GM12865 (cell line): ENCODE measurements at regions not wholly inside any gene's neighbourhood (a gene's known extent, or its start where the extent isn't known, plus 50 kb on each side); places are given as distances from the start of the nearest gene placed in this dataset.

Source experiments
- DNase-seq: peaks from one replicate; pipeline ENCODE4 v3.0.0; 2010; ENCODE audit warnings: low read depth
- H3K4me3 ChIP-seq: 2 replicates; pipeline ENCODE4 v1.5.1; 2011; ENCODE audit warnings: mild to moderate bottlenecking, low read depth, low read length, control low read depth
- TF ChIP-seq, protein P1 (sequence below): IDR thresholded peaks from 2 replicates; pipeline ENCODE4 v1.5.1; 2011; ENCODE audit warnings: low read length, control low read depth, low read depth, inconsistent platforms; ENCODE audit not compliant: insufficient read depth; ENCODE audit errors: missing control alignments

DNA sequence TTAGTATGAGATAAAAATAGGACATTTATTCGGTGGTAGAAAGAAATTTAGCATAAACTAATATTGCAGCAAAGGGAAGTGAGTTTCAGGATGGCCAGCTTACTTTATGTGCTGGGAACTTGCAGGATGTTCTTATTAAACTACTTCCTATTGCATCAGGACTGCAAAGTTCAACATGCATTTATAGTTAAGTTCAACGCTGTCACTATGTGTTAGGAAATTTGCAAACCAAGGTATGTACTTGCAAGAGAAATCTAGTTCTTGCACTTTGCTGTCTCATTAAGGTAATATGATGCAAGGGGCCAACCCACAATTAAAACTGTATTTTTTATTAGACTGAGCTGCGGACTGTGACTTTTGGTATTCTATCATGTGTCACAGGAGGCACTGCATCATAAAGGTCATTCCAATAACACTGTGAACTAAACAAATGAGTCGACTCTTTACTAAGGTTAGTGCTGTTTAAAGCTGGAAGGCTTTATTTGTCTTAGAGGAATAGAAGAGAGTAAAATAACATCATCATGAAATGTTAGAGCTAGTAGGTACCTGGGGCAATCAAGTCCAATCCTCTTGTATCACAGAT lies 1525.7 kb upstream of the TENM3 start:
- no peak overlapping the region for H3K4me3 ChIP-seq
- TF ChIP-seq, protein P1, sequence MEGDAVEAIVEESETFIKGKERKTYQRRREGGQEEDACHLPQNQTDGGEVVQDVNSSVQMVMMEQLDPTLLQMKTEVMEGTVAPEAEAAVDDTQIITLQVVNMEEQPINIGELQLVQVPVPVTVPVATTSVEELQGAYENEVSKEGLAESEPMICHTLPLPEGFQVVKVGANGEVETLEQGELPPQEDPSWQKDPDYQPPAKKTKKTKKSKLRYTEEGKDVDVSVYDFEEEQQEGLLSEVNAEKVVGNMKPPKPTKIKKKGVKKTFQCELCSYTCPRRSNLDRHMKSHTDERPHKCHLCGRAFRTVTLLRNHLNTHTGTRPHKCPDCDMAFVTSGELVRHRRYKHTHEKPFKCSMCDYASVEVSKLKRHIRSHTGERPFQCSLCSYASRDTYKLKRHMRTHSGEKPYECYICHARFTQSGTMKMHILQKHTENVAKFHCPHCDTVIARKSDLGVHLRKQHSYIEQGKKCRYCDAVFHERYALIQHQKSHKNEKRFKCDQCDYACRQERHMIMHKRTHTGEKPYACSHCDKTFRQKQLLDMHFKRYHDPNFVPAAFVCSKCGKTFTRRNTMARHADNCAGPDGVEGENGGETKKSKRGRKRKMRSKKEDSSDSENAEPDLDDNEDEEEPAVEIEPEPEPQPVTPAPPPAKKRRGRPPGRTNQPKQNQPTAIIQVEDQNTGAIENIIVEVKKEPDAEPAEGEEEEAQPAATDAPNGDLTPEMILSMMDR: no peak
- no peak for DNase-seq

DNA sequence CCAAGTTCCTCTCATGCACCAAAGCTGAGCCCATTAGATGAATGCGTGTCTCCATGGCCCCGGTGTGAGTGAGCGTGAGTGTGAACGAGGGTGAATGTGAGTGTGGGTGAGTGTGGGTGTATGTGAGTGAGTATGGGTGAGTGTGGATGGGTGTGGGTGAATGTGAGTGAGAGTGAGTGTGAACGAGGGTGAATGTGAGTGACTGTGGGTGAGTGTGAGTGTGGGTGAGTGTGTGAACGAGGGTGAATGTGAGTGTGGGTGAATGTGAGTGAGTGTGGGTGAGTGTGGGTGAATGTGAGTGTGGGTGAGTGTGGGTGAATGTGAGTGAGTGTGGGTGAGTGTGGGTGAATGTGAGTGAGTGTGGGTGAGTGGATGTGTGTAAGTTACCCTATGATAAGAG lies 1521.8 kb upstream of the TENM3 start:
- DNase-seq: no peak
- TF ChIP-seq, protein P1: no peak
- H3K4me3 ChIP-seq: no peak overlapping the region

DNA sequence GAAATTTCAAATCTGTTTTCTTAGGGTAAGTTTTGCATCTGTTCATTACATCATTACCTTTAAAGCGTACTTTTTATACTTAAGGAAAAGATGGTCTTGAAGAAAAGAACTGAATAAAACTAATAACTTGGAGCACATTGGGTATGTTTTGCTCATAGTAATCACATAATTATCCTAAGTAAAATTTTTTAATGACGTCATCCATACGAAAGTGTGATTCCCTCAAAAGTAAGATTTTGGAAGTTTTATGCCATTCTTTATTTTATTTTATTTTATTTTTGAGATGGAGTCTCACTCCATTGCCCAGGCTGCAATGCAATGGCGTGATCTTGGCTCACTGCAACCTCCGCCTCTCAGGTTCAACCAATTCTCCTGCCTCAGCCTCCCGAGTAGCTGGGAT lies 1516.6 kb upstream of the TENM3 start:
- TF ChIP-seq, protein P1: no peak
- DNase-seq: no peak
- no peak overlapping the region for H3K4me3 ChIP-seq

DNA sequence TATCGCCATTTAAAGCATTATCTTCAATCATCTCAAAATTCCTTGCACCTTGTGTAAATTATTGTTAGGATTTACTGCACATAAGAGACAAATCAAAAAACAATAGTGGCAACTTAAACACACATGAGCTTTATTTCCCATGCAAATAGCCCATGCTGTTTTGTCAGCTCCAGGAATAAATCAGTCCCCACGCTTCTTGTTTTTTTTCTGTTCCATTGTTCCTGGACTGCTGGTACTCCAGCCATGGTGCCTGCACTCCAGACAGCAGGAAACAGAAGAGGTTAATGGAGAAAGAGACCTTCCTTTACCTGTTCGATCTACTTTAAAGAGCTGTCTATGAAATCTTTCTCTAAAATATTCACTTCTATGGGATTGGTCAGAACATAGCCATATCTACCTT lies 1515.7 kb upstream of the TENM3 start:
- H3K4me3 ChIP-seq: no peak overlapping the region
- no peak for DNase-seq
- TF ChIP-seq, protein P1: no peak

DNA sequence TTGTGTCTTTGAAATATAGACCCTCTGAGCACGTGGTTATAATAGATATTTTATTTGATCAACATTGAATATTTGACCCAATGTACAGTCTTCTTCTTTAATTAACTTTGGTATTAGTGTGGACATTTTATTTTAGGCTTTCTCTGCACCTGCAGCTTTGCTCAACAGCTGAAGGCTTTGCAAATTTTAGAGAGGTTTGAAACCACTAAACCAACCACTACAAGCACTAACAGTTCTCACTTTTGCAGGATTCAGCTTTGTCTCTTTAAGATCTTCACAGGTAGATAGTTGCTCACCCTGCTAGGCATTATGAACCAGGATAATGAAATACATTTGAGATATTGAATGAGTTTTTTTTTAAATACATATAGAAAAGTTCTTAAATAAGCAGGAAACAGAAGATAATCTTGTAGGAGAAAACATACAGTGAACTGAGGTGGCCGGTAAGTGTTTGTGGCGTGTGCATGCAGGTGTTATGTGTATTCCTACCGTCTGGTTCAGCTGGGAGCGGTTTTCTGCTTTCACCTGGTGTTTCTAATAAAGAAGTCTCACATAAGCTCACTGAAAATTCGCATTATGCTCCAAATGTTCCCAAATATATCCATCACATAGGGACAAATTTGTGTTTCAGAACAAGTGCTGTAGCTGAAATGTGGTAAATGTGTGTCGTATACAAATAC lies 1508.3 kb upstream of the TENM3 start:
- TF ChIP-seq, protein P1: no peak
- no peak for DNase-seq
- H3K4me3 ChIP-seq: no peak overlapping the region

DNA sequence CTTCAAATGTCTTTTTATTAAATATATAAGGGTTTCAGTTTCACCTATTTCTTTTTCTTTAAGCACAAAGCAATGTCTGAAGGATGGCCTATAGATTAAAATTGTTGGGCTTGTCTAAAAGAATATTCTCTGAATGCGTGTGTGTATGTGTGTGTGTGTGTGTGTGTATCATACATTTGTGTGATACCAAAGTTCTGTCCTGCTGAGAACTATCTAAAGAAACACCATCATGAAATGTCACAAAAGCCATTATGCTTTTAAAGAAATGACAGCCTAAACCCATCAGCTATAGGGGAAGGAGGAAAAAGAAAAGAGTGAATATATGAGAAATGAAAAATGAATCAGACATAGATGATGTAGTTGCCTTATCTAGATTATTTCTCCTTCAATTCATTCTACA lies 1501.5 kb upstream of the TENM3 start:
- no peak for DNase-seq
- TF ChIP-seq, protein P1: no peak
- H3K4me3 ChIP-seq: no peak overlapping the region

DNA sequence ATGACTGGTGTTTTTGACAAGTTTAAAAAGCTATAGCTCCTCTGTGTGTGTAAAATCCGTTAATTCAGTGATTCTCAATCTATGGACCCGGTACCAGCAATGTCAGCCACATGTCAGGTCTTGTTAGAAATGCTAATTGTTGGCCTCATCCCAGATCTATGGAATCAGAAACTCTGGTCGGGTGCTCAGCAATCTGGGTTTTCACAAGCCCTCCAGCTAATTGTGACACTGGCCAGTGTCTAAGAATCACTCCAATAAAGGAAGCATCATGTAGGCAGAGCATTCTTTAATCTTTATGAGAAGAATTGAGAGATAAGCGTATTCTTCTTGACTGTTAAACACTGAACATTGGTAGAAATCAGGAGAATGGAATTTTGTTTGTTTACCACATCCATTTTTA lies 1498.2 kb upstream of the TENM3 start:
- H3K4me3 ChIP-seq: no peak overlapping the region
- DNase-seq: no peak
- TF ChIP-seq, protein P1: no peak
